GM12864 (cell line): ENCODE measurements at regions not wholly inside any gene's neighbourhood (a gene's known extent, or its start where the extent isn't known, plus 50 kb on each side); places are given as distances from the start of the nearest gene placed in this dataset.

Source experiments
- DNase-seq: peaks from one replicate; pipeline ENCODE4 v3.0.0-alpha.2; 2011; ENCODE audit warnings: low read depth
- H3K4me3 ChIP-seq: 2 replicates; pipeline ENCODE4 v1.5.1; 2011; ENCODE audit warnings: mild to moderate bottlenecking, low read depth, low read length, control low read depth
- TF ChIP-seq, protein P1 (sequence below): IDR thresholded peaks from 2 replicates; pipeline ENCODE4 v1.5.1; 2011; ENCODE audit warnings: low read depth, mild to moderate bottlenecking, moderate library complexity, low read length, control low read depth, inconsistent platforms; ENCODE audit errors: missing control alignments

- TF ChIP-seq, protein P1, sequence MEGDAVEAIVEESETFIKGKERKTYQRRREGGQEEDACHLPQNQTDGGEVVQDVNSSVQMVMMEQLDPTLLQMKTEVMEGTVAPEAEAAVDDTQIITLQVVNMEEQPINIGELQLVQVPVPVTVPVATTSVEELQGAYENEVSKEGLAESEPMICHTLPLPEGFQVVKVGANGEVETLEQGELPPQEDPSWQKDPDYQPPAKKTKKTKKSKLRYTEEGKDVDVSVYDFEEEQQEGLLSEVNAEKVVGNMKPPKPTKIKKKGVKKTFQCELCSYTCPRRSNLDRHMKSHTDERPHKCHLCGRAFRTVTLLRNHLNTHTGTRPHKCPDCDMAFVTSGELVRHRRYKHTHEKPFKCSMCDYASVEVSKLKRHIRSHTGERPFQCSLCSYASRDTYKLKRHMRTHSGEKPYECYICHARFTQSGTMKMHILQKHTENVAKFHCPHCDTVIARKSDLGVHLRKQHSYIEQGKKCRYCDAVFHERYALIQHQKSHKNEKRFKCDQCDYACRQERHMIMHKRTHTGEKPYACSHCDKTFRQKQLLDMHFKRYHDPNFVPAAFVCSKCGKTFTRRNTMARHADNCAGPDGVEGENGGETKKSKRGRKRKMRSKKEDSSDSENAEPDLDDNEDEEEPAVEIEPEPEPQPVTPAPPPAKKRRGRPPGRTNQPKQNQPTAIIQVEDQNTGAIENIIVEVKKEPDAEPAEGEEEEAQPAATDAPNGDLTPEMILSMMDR = no peak
- DNase-seq = no peak
Measured at GRCh38 chr1:186518822-186519381, 58.0 kb upstream of the PDC start.

GRCh38 chr1:186518395-186518794 lies 57.5 kb upstream of the PDC start:
- TF ChIP-seq, protein P1 = no peak
- no peak overlapping the region for H3K4me3 ChIP-seq
- DNase-seq = no peak

More at GRCh38 chr1:186518822-186519381, 58.0 kb upstream of the PDC start:
- no peak overlapping the region for H3K4me3 ChIP-seq

GRCh38 chr1:186514367-186514766 lies 53.5 kb upstream of the PDC start:
- TF ChIP-seq, protein P1 = no peak
- no peak overlapping the region for H3K4me3 ChIP-seq

GRCh38 chr1:186513526-186513925 lies 52.6 kb upstream of the PDC start:
- H3K4me3 ChIP-seq = no peak overlapping the region
- DNase-seq = no peak
- TF ChIP-seq, protein P1 = no peak

More at GRCh38 chr1:186514367-186514766, 53.5 kb upstream of the PDC start:
- DNase-seq = no peak

GRCh38 chr1:186512698-186513457 lies 52.0 kb upstream of the PDC start:
- H3K4me3 ChIP-seq = no peak overlapping the region
- TF ChIP-seq, protein P1 = no peak
- no peak for DNase-seq

DNA sequence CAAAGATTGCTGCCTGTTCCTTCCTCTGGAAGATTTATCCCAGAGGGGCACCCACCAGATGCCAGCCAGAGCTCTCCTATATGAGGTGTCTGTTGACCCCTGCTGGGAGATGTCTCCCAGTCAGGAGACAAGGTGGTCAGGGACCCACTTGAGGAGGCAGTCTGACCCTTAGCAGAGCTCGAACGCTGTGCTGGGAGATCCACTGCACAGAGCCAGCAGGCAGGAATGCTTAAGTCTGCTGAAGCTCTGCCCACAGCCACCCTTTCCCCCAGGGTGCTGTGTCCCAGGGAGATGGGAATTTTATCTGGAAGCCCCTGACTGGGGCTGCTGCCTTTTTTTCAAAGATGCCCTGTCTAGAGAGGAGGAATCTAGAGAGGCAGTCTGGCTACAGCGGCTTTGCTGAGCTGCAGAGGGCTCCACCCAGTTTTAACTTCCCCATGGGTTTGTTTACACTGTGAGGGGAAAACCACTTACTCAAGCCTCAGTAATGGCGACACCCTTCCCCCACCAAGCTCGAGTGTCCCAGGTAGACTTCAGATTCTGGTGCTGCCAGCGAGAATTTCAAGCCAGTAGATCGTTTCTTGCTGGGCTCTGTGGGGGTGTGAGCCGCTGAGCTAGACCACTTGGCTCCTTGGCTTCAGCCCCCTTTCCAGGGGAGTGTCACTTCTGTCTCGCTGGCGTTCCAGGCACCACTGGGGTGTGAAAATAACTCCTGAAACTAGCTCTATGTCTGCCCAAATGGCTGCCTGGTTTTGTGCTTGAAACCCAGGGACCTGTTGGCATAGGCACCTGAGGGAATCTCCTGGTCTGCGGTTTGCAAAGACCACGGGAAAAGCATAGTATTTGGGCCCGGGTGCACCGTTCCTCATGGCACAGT lies 51.1 kb upstream of the PDC start:
- no peak for DNase-seq
- no peak overlapping the region; the same call in 1 of the 2 replicates for H3K4me3 ChIP-seq
- TF ChIP-seq, protein P1 = no peak
